ENCODE measurements at regions not wholly inside any gene's neighbourhood (a gene's known extent, or its start where the extent isn't known, plus 50 kb on each side); places are given as distances from the start of the nearest gene placed in this dataset.

DNA sequence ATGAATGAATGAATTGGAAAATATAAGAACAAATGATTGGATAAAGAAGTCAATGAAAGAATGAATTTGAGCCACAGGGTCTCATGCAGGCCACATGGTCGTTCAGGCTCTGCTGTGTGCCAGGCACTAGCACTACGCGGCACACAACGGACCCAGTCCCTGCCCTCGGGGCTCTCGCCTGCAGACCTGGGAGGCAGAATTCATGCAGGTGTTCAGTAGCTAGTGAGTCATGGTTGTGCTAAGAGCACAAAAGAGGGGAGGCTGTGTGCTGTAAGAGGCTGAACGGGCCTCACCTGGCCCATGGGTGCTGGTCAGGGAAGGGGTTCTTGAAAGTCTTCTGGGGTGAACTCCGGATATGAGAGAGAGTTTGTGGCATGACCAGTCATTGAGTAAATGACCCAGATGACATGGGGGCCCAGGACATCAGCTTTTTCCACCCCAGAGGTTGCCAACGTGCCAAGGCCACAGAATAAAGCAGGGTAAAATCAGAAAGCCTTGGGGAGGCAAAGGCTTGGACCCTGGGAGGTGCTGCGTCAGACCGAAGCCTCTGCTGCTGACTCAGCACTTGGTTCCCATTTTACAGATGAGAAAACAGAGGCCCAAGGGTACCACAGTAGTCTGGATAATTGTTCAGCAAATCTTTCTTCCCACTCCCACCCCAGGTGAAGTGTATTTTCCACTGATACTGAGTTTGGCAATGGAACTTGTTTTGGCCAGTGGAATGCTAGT lies 264.3 kb upstream of the MVB12B start:
- no peak overlapping the region for H3K4me3 ChIP-seq (ENCODE audit: low read length)
- no peak overlapping the region for H3K27ac ChIP-seq (ENCODE audit: low read depth in 1 of 2, low read length in 2 of 2)
- Mint-ChIP-seq H3K27me3 (peaks cover 23% of the 10 kb centered on the region), H3K27ac (no peak overlapping the region), H3K4me1 (ENCODE audit: low read depth) (no peaks in the 10 kb centered on the region), H3K4me3 (no peak overlapping the region), H3K9me3 (no peaks in the 10 kb centered on the region), H3K36me3 (ENCODE audit: low read depth) (no peaks in the 10 kb centered on the region)
- TF ChIP-seq, protein P1, sequence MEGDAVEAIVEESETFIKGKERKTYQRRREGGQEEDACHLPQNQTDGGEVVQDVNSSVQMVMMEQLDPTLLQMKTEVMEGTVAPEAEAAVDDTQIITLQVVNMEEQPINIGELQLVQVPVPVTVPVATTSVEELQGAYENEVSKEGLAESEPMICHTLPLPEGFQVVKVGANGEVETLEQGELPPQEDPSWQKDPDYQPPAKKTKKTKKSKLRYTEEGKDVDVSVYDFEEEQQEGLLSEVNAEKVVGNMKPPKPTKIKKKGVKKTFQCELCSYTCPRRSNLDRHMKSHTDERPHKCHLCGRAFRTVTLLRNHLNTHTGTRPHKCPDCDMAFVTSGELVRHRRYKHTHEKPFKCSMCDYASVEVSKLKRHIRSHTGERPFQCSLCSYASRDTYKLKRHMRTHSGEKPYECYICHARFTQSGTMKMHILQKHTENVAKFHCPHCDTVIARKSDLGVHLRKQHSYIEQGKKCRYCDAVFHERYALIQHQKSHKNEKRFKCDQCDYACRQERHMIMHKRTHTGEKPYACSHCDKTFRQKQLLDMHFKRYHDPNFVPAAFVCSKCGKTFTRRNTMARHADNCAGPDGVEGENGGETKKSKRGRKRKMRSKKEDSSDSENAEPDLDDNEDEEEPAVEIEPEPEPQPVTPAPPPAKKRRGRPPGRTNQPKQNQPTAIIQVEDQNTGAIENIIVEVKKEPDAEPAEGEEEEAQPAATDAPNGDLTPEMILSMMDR (IDR thresholded peaks at IDR 0.05) = no peak
- H3K27me3 ChIP-seq (ENCODE audit: control insufficient read depth in 1 of 2, insufficient read depth in 2 of 2, low read length in 2 of 2) = no peaks in the 10 kb centered on the region
- intact Hi-C loops (cut with DNase I, micrococcal nuclease) = no loop called here
- H3K9me3 ChIP-seq (ENCODE audit: control insufficient read depth in 1 of 2, insufficient read depth in 1 of 2, low read length in 2 of 2) = peaks cover 0 to 13% of the 10 kb centered on the region in 2 experiments
- H3K4me1 ChIP-seq (ENCODE audit: insufficient read depth, low read length) = no peaks in the 10 kb centered on the region
- ChIA-PET CTCF (no interaction called here), POLR2A (no interaction called here)
- ATAC-seq (ENCODE audit: poor library complexity) (no peak), DNase-seq (no peak)
- no peaks in the 10 kb centered on the region for H3K36me3 ChIP-seq (ENCODE audit: insufficient read depth, low read length)

DNA sequence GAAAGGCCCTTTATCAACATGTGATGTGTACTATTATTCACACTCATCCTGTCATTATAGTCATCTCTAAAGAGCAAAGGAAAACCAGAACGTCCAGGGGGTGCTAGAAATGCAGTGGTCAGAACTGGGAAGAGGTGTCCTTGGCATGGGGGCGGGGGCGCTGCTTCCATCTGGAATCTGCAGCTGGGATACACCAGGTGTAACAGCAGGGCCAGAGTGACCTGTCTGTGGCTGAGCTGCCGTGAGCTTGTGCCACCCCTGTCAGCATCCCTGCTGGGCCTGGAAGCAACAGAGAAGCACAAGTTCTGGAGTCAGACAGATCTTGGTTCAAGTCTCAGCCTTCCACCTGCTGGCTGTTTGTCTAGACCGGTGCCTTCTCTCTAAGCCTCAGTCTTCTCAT lies 263.3 kb upstream of the MVB12B start:
- no peaks in the 10 kb centered on the region for H3K27me3 ChIP-seq (ENCODE audit: control insufficient read depth in 1 of 2, insufficient read depth in 2 of 2, low read length in 2 of 2)
- H3K4me3 ChIP-seq (ENCODE audit: low read length) = no peak overlapping the region
- peaks cover 0 to 10% of the 10 kb centered on the region in 2 experiments for H3K9me3 ChIP-seq (ENCODE audit: control insufficient read depth in 1 of 2, insufficient read depth in 1 of 2, low read length in 2 of 2)
- Mint-ChIP-seq H3K27ac (no peak overlapping the region), H3K27me3 (peaks cover 28% of the 10 kb centered on the region), H3K4me3 (no peak overlapping the region), H3K9me3 (no peaks in the 10 kb centered on the region), H3K4me1 (ENCODE audit: low read depth) (no peaks in the 10 kb centered on the region), H3K36me3 (ENCODE audit: low read depth) (no peaks in the 10 kb centered on the region)
- intact Hi-C loops (cut with DNase I, micrococcal nuclease) = no loop called here
- no peaks in the 10 kb centered on the region for H3K4me1 ChIP-seq (ENCODE audit: insufficient read depth, low read length)
- H3K36me3 ChIP-seq (ENCODE audit: insufficient read depth, low read length) = no peaks in the 10 kb centered on the region
- ChIA-PET POLR2A (no interaction called here), CTCF (no interaction called here)
- ATAC-seq (ENCODE audit: poor library complexity) (no peak), DNase-seq (no peak)
- TF ChIP-seq, protein P1 (IDR thresholded peaks at IDR 0.05) = no peak
- H3K27ac ChIP-seq (ENCODE audit: low read depth in 1 of 2, low read length in 2 of 2) = no peak overlapping the region

DNA sequence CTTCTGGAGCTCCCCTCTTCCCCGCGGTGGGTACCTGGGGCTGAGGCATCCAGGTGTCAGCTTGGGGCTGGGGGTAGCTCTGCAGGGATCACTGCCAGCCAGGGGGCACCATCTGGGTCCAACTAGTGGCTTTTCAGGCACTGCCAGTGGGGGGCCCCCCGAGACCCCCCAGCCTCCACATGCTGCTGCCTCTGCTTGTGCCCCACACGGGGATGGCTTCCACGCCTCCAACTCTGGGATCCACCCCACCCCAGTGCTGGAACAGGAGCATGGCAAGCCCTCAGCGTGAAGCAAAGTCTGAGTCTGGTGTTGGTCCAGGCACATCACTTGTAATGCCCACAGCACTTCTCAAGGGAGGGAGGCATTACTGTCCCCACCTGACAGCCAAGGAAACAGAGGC lies 260.5 kb upstream of the MVB12B start:
- no peaks in the 10 kb centered on the region for H3K4me1 Mint-ChIP-seq (ENCODE audit: low read depth)
- intact Hi-C loops (cut with DNase I, micrococcal nuclease) = no loop called here
- H3K36me3 Mint-ChIP-seq (ENCODE audit: low read depth) = no peaks in the 10 kb centered on the region
- H3K9me3 Mint-ChIP-seq = no peaks in the 10 kb centered on the region
- no peak overlapping the region for H3K4me3 ChIP-seq (ENCODE audit: low read length)
- ATAC-seq (ENCODE audit: poor library complexity) (no peak), DNase-seq (no peak)
- TF ChIP-seq, protein P1 (IDR thresholded peaks at IDR 0.05) = no peak
- peaks cover 0 to 15% of the 10 kb centered on the region in 2 experiments for H3K9me3 ChIP-seq (ENCODE audit: control insufficient read depth in 1 of 2, insufficient read depth in 1 of 2, low read length in 2 of 2)
- no peaks in the 10 kb centered on the region for H3K36me3 ChIP-seq (ENCODE audit: insufficient read depth, low read length)
- peaks cover 17% of the 10 kb centered on the region for H3K27me3 Mint-ChIP-seq
- no peaks in the 10 kb centered on the region for H3K4me1 ChIP-seq (ENCODE audit: insufficient read depth, low read length)
- H3K27ac ChIP-seq (ENCODE audit: low read depth in 1 of 2, low read length in 2 of 2) = no peak overlapping the region
- peaks cover 0 to 5% of the 10 kb centered on the region in 2 experiments for H3K27me3 ChIP-seq (ENCODE audit: control insufficient read depth in 1 of 2, insufficient read depth in 2 of 2, low read length in 2 of 2)
- ChIA-PET POLR2A (no interaction called here), CTCF (no interaction called here)
- no peak overlapping the region for H3K27ac Mint-ChIP-seq
- no peak overlapping the region for H3K4me3 Mint-ChIP-seq
